BE2C (cell line): ENCODE measurements at regions not wholly inside any gene's neighbourhood (a gene's known extent, or its start where the extent isn't known, plus 50 kb on each side); places are given as distances from the start of the nearest gene placed in this dataset.

Experiments
- DNase-seq: peaks from one replicate; pipeline ENCODE4 v3.0.0-alpha.2; 2020
- H3K27me3 ChIP-seq: fragments of 250-450 bp; sonication (Bioruptor Pico); 2 replicates; pipeline ENCODE4 v1.5.1; 2020; ENCODE audit warnings: mild to moderate bottlenecking
- H3K36me3 ChIP-seq: fragments of 250-450 bp; sonication (Bioruptor Pico); 2 replicates; pipeline ENCODE4 v1.5.1; 2020; ENCODE audit warnings: mild to moderate bottlenecking
- H3K4me1 ChIP-seq: fragments of 250-450 bp; sonication (Bioruptor Pico); 2 replicates; pipeline ENCODE4 v1.5.1; 2020
- H3K4me3 ChIP-seq: 2 replicates; pipeline ENCODE4 v1.5.1; 2011; ENCODE audit warnings: low read depth, low read length
- H3K9me3 ChIP-seq: fragments of 250-450 bp; sonication (Bioruptor Pico); 2 replicates; pipeline ENCODE4 v1.5.1; 2020
- TF ChIP-seq, protein P1 (sequence below): IDR thresholded peaks from 2 replicates; pipeline ENCODE4 v1.5.1; 2012; ENCODE audit warnings: mild to moderate bottlenecking, low read depth, low read length

DNA sequence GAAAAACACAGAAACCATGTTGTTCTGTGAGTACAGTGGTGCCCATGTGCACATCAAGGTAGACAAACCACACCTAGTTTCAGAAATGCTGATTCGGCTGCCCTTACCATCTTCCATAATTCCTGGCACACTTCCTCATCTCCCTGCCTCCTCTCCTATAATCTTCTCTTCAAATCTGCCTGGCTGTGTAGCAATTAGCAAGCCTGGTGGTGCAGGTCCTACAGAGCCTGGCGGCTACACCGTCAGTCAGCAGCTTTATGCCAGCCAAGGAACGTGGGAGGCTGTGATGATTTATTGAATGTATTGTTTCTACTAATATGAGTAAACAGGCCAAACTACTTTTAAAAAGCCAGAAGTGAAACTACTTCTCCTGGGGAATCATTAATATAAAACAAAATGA lies 106.8 kb downstream of the SEMA6D start:
- DNase-seq, result peak; percentile 27
- TF ChIP-seq, protein P1, sequence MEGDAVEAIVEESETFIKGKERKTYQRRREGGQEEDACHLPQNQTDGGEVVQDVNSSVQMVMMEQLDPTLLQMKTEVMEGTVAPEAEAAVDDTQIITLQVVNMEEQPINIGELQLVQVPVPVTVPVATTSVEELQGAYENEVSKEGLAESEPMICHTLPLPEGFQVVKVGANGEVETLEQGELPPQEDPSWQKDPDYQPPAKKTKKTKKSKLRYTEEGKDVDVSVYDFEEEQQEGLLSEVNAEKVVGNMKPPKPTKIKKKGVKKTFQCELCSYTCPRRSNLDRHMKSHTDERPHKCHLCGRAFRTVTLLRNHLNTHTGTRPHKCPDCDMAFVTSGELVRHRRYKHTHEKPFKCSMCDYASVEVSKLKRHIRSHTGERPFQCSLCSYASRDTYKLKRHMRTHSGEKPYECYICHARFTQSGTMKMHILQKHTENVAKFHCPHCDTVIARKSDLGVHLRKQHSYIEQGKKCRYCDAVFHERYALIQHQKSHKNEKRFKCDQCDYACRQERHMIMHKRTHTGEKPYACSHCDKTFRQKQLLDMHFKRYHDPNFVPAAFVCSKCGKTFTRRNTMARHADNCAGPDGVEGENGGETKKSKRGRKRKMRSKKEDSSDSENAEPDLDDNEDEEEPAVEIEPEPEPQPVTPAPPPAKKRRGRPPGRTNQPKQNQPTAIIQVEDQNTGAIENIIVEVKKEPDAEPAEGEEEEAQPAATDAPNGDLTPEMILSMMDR, result no peak
- Histone ChIP-seq H3K36me3 (no peaks in the 10 kb centered on the region), H3K4me1 (peaks cover 29% of the 10 kb centered on the region), H3K27me3 (no peaks in the 10 kb centered on the region), H3K9me3 (no peaks in the 10 kb centered on the region), H3K4me3 (no peak overlapping the region)

DNA sequence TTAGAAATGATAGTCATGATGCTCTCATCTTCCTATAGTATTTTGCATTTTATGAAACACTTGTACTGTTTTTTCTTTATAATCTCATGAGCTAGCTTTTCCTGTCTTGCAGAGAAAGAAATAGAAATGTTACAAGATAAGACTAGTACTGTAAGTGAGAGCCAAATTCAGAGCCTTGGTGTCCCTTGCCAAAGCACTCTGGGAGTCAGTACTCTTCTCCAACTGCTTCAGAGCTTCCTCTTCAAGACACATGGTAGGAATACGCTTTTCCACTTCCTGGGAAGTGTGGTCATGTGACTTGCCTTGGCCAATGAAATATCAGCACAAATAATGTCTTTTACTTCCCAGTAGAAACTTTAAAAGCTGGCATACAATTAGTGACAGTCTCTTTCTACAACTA lies 112.4 kb downstream of the SEMA6D start:
- DNase-seq, result no peak
- Histone ChIP-seq H3K27me3 (no peaks in the 10 kb centered on the region), H3K4me1 (no peaks in the 10 kb centered on the region), H3K36me3 (no peaks in the 10 kb centered on the region), H3K9me3 (no peaks in the 10 kb centered on the region), H3K4me3 (no peak overlapping the region)
- TF ChIP-seq, protein P1, result no peak

GRCh38 chr15:47834093-47834492 lies 116.8 kb downstream of the SEMA6D start:
- DNase-seq, result no peak
- TF ChIP-seq, protein P1, result no peak
- Histone ChIP-seq H3K4me3 (no peak overlapping the region), H3K36me3 (no peaks in the 10 kb centered on the region), H3K4me1 (no peaks in the 10 kb centered on the region), H3K9me3 (no peaks in the 10 kb centered on the region; the same call in 1 of the 2 replicates), H3K27me3 (no peaks in the 10 kb centered on the region)

DNA sequence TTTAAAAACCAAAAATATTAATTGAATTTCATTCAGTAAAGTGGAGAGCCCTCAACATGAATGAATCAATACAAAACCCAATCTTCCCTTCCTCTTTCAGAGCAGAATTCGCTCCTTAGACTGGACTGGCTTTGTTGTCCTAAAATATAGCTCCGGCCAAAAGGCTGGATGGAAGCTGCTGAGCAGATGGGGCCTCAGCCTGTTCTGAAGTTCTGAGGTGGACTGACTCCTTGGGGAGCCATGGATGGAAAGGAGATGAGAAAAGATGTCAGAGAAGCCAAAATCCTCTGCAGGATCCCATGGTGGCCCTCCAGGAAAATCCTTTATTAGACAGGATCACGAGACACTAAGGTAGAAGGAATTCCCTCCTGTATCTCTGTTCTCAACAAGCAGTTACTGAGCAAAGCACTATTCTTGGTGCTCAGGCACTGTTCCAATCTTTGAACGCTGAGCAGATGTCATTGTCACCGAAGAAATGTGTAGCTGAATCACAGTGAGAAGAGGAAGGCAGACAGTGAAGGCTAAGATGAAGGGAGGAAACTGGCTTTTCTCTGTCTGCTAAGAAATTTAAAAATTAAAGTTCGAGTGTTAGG lies 122.0 kb downstream of the SEMA6D start:
- H3K27me3 ChIP-seq, result no peaks in the 10 kb centered on the region
- no peaks in the 10 kb centered on the region for H3K4me1 ChIP-seq
- DNase-seq, result no peak
- no peaks in the 10 kb centered on the region; the same call in 1 of the 2 replicates for H3K9me3 ChIP-seq
- TF ChIP-seq, protein P1, result no peak
- H3K4me3 ChIP-seq, result no peak overlapping the region
- H3K36me3 ChIP-seq, result no peaks in the 10 kb centered on the region

DNA sequence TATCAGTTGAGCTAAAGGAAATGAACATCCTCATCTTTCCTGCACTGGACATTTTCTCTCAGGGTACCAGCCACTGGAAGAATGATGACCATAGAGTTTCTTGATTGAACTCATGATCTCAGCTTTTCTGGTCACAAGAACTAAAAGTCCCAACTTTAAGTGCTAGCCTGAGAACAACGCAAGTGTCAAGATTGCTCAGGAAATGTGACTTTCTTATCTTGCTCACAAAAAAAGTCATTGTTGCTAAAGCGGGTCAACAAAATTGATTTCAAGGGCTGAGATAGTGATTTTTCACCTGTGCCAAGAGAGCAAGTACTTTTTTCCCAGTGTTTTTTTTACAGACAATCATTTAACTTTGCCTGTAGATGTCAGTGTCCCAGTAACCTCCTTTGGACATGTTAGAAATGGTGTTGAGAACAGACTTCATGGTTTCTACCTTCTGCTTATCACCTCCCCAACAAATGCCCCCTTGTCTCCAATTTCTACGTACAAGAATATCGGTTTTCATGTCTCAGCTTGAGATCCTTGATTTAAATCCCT lies 125.9 kb downstream of the SEMA6D start:
- Histone ChIP-seq H3K9me3 (no peaks in the 10 kb centered on the region), H3K4me1 (no peaks in the 10 kb centered on the region), H3K4me3 (no peak overlapping the region), H3K36me3 (no peaks in the 10 kb centered on the region), H3K27me3 (no peaks in the 10 kb centered on the region)
- TF ChIP-seq, protein P1, result no peak
- no peak for DNase-seq

GRCh38 chr15:47844437-47844836 lies 127.1 kb downstream of the SEMA6D start:
- Histone ChIP-seq H3K36me3 (no peaks in the 10 kb centered on the region), H3K9me3 (no peaks in the 10 kb centered on the region), H3K27me3 (no peaks in the 10 kb centered on the region), H3K4me3 (no peak overlapping the region), H3K4me1 (no peaks in the 10 kb centered on the region)
- TF ChIP-seq, protein P1, result no peak
- DNase-seq, result no peak
